Suprapubic skin (tissue), 4 donors: ENCODE measurements at regions not wholly inside any gene's neighbourhood (a gene's known extent, or its start where the extent isn't known, plus 50 kb on each side); places are given as distances from the start of the nearest gene placed in this dataset.

Experiments
- CTCF ChIP-seq, 2 donors: fragments of 200-600 bp in 1 of 2; fragments of 450-650 bp in 1 of 2; sonication (generic) in 1 of 2; IDR thresholded peaks; one replicate each; pipeline ENCODE4 v1.5.1; 2016 to 2019; ENCODE audit warnings: antibody characterized with exemption in 2 of 2, mild to moderate bottlenecking in 1 of 2, moderate library complexity in 1 of 2
- POLR2A ChIP-seq, 2 donors: fragments of 450-650 bp; IDR thresholded peaks; one replicate each; pipeline ENCODE4 v1.6.1; 2017; ENCODE audit warnings: antibody characterized with exemption in 2 of 2, mild to moderate bottlenecking in 2 of 2, moderate library complexity in 2 of 2
- POLR2AphosphoS5 ChIP-seq, 3 donors: sonication (generic); formaldehyde crosslinking; IDR thresholded peaks; one replicate each; pipeline ENCODE4 v1.6.1; 2017; ENCODE audit warnings: antibody characterized with exemption in 3 of 3

GRCh38 chr4:20159516-20159915 lies 92.2 kb upstream of the SLIT2 start:
- TF ChIP-seq CTCF (IDR thresholded peaks at IDR 0.05): no peak
- TF ChIP-seq POLR2A (IDR thresholded peaks at IDR 0.05): no peak
- TF ChIP-seq POLR2AphosphoS5 (IDR thresholded peaks at IDR 0.05): no peak
